B cell (primary cell): ENCODE measurements at regions not wholly inside any gene's neighbourhood (a gene's known extent, or its start where the extent isn't known, plus 50 kb on each side); places are given as distances from the start of the nearest gene placed in this dataset.

ENCODE experiments used
- ATAC-seq: fragments of 200-7000 bp; cut with Tn5 transposase; one replicate; pipeline ENCODE4 v1.10.0; 2021; ENCODE audit warnings: low read depth, mild to moderate bottlenecking, moderate number of reproducible peaks, moderate library complexity
- CTCF ChIA-PET: fragments of 350-600 bp; sonication (Branson Sonifier 250); formaldehyde crosslinking; loops from one replicate; lab custom pipeline; 2021; ENCODE audit warnings: antibody characterized with exemption, inconsistent platforms; lab: Charles Lee
- POLR2A ChIA-PET: fragments of 350-600 bp; sonication (Branson Sonifier 250); formaldehyde crosslinking; loops from one replicate; lab custom pipeline; 2021; ENCODE audit warnings: antibody characterized with exemption; lab: Charles Lee
- DNase-seq: peaks from one replicate; pipeline ENCODE4 v3.0.0; 2013
- H2AFZ ChIP-seq: 2 replicates; pipeline ENCODE4 v1.6.1; 2012; ENCODE audit warnings: mild to moderate bottlenecking, low read depth, low read length; ENCODE audit not compliant: insufficient read depth, poor library complexity, severe bottlenecking
- H3K27ac ChIP-seq, 2 donors: 1 replicate in 1 of 2; 2 replicates in 1 of 2; pipeline ENCODE4 v1.5.1; 2012 to 2013; ENCODE audit warnings: low read length in 2 of 2, mild to moderate bottlenecking in 2 of 2, moderate library complexity in 1 of 2
- H3K27me3 ChIP-seq, 4 experiments: fragments of 200-600 bp in 1 of 4; sonication (generic) in 1 of 4; replicated peaks in 1 of 4; 1 replicate in 2 of 4; 2 replicates in 2 of 4; pipeline versions ENCODE4 v1.6.1 to v1.7.0; 2013 to 2016; ENCODE audit warnings: low read length in 3 of 4, mild to moderate bottlenecking in 2 of 4, mixed read lengths in 1 of 4, moderate library complexity in 1 of 4; ENCODE audit not compliant: insufficient read depth in 4 of 4, control insufficient read depth in 3 of 4; ENCODE audit errors: control extremely low read depth in 1 of 4
- H3K36me3 ChIP-seq, 2 experiments: replicated peaks in 1 of 2; 1 replicate in 1 of 2; 2 replicates in 1 of 2; pipeline versions ENCODE4 v1.6.1 to v1.7.1; 2013; ENCODE audit warnings: low read length in 1 of 2; ENCODE audit not compliant: insufficient read depth in 2 of 2, control insufficient read depth in 1 of 2; ENCODE audit errors: control extremely low read depth in 1 of 2, extremely low read depth in 1 of 2
- H3K4me1 ChIP-seq, 2 donors: fragments of 200-600 bp in 1 of 2; sonication (generic) in 1 of 2; 1 replicate in 1 of 2; 2 replicates in 1 of 2; pipeline versions ENCODE4 v1.5.1 to v1.6.1; 2013 to 2017; ENCODE audit warnings: low read length in 2 of 2; ENCODE audit not compliant: control insufficient read depth in 2 of 2, insufficient read depth in 2 of 2
- H3K4me2 ChIP-seq: replicated peaks from 2 replicates; pipeline ENCODE3; 2012; ENCODE audit warnings: mild to moderate bottlenecking, low read depth, low read length; ENCODE audit not compliant: poor library complexity, severe bottlenecking
- H3K4me3 ChIP-seq, 5 experiments: fragments of 200-600 bp in 1 of 5; sonication (generic) in 1 of 5; 1 replicate in 3 of 5; 2 replicates in 2 of 5; pipeline versions ENCODE4 v1.5.1 to v1.7.0; 2011 to 2016; ENCODE audit warnings: low read length in 4 of 5, mild to moderate bottlenecking in 4 of 5, low read depth in 2 of 5, control low read depth in 1 of 5, moderate library complexity in 1 of 5; ENCODE audit not compliant: insufficient read depth in 1 of 5; ENCODE audit errors: control extremely low read depth in 1 of 5, extremely low read depth in 1 of 5
- H3K79me2 ChIP-seq: fragments of 200-600 bp; sonication (generic); one replicate; pipeline ENCODE4 v1.6.0; 2016; ENCODE audit warnings: low read length; ENCODE audit not compliant: control insufficient read depth, insufficient read depth
- H3K9ac ChIP-seq: fragments of 200-600 bp; sonication (generic); 2 replicates; pipeline ENCODE4 v1.6.1; 2017; ENCODE audit warnings: mild to moderate bottlenecking, low read length, moderate library complexity
- H3K9me3 ChIP-seq, 3 donors: one replicate each; pipeline versions ENCODE4 v1.6.1 to v1.7.1; 2013; ENCODE audit warnings: low read length in 2 of 3; ENCODE audit not compliant: control insufficient read depth in 2 of 3, insufficient read depth in 1 of 3; ENCODE audit errors: control extremely low read depth in 1 of 3
- H4K20me1 ChIP-seq: 2 replicates; pipeline ENCODE4 v1.6.0; 2012; ENCODE audit warnings: mild to moderate bottlenecking, low read length; ENCODE audit not compliant: insufficient read depth, control insufficient read depth, poor library complexity, severe bottlenecking
- H3K27ac Mint-ChIP-seq: one replicate; pipeline ENCODE4 v1.8.0; 2021; ENCODE audit warnings: mixed read lengths
- H3K27me3 Mint-ChIP-seq: one replicate; pipeline ENCODE4 v1.8.0; 2021; ENCODE audit warnings: mixed read lengths
- H3K4me1 Mint-ChIP-seq: one replicate; pipeline ENCODE4 v1.8.0; 2021; ENCODE audit warnings: mixed read lengths
- H3K4me3 Mint-ChIP-seq: one replicate; pipeline ENCODE4 v1.8.0; 2021; ENCODE audit warnings: mixed read lengths
- H3K9me3 Mint-ChIP-seq: one replicate; pipeline ENCODE4 v1.8.0; 2022; ENCODE audit warnings: mixed read lengths; ENCODE audit not compliant: insufficient read depth
- CTCF ChIP-seq: fragments of 200-600 bp; IDR thresholded peaks from one replicate; pipeline ENCODE4 v1.8.0; 2022; ENCODE audit warnings: antibody characterized with exemption, mild to moderate bottlenecking
- EZH2 ChIP-seq: IDR thresholded peaks from 2 replicates; pipeline ENCODE4 v1.6.1; 2012; ENCODE audit warnings: borderline replicate concordance, low read depth, mild to moderate bottlenecking, moderate library complexity, low read length; ENCODE audit not compliant: insufficient read depth, poor library complexity, severe bottlenecking
- WGBS: methylation state at CpG from one replicate; pipeline ENCODE4 v1.1.5; 2013; ENCODE audit warnings: missing lambda C conversion rate; ENCODE audit not compliant: insufficient coverage; 5-methylcytosine and 5-hydroxymethylcytosine counted together
- intact Hi-C: fragments of 100-400 bp; cut with micrococcal nuclease; formaldehyde crosslinking; loops from one replicate; pipeline ENCODE4 v1.10.0; 2022

GRCh38 chr18:56321470-56321869 lies 316.9 kb downstream of the TXNL1 start:
- TF ChIP-seq EZH2 (no peak), CTCF (no peak)
- H3K4me1 ChIP-seq, result peaks cover 40 to 47% of the 10 kb centered on the region in 2 donors

GRCh38 chr18:56319953-56320352 lies 318.4 kb downstream of the TXNL1 start:
- Histone ChIP-seq H3K9me3 (no peaks in the 10 kb centered on the region), H4K20me1 (no peaks in the 10 kb centered on the region), H3K27ac (peak overlapping the region in 1 of 2 donors; percentile 39), H3K27me3 (no peaks in the 10 kb centered on the region), H3K4me2 (peak overlapping the region; percentile 57), H3K79me2 (no peaks in the 10 kb centered on the region), H2AFZ (peak overlapping the region; percentile 61), H3K9ac (peak overlapping the region; percentile 19), H3K4me1 (peaks cover 40 to 47% of the 10 kb centered on the region in 2 donors), H3K36me3 (no peaks in the 10 kb centered on the region), H3K4me3 (no peak overlapping the region)
- no peaks in the 10 kb centered on the region for H3K9me3 Mint-ChIP-seq
- peak overlapping the region; percentile 12 for H3K27ac Mint-ChIP-seq
- 94% methylated on average over 2 of the region's 3 CpGs for WGBS
- TF ChIP-seq CTCF (no peak), EZH2 (no peak)
- ATAC-seq, result no peak
- ChIA-PET CTCF (interaction anchor here (1.3 kb wide), 1 partner anchor 904 kb away, joined by 3 read pairs; no protein-coding TSS in a partner anchor), POLR2A (interaction anchor here (0.6 kb wide), 1 partner anchor 22 kb away, joined by 5 read pairs; no protein-coding TSS in a partner anchor)
- H3K4me1 Mint-ChIP-seq, result peaks cover 47% of the 10 kb centered on the region
- H3K4me3 Mint-ChIP-seq, result peak overlapping the region; percentile 52
- H3K27me3 Mint-ChIP-seq, result no peaks in the 10 kb centered on the region
- DNase-seq, result no peak
- intact Hi-C loops, result no loop called here

More at GRCh38 chr18:56321470-56321869, 316.9 kb downstream of the TXNL1 start:
- Histone ChIP-seq H2AFZ (peak overlapping the region; percentile 59), H4K20me1 (no peaks in the 10 kb centered on the region), H3K27ac (peak overlapping the region in 1 of 2 donors; percentile 24), H3K4me2 (peak overlapping the region; percentile 57), H3K9ac (peak overlapping the region; percentile 20), H3K27me3 (no peaks in the 10 kb centered on the region), H3K36me3 (no peaks in the 10 kb centered on the region), H3K4me3 (no peak overlapping the region), H3K79me2 (no peaks in the 10 kb centered on the region), H3K9me3 (no peaks in the 10 kb centered on the region)
- Mint-ChIP-seq H3K9me3 (no peaks in the 10 kb centered on the region), H3K4me1 (peaks cover 45% of the 10 kb centered on the region), H3K27me3 (no peaks in the 10 kb centered on the region), H3K4me3 (no peak overlapping the region), H3K27ac (peak overlapping the region; percentile 54)
- DNase-seq, result no peak
- ATAC-seq, result no peak
- WGBS, result 27% methylated on average over 6 of the region's 8 CpGs
- intact Hi-C loops, result no loop called here
- CTCF ChIA-PET, result no interaction called here
- POLR2A ChIA-PET, result no interaction called here
